ENCODE measurements at regions not wholly inside any gene's neighbourhood (a gene's known extent, or its start where the extent isn't known, plus 50 kb on each side); places are given as distances from the start of the nearest gene placed in this dataset.
"Not testable (repeated sequence)": the region's sequence is repeated elsewhere in the genome, so short reads cannot be mapped to it uniquely, and the experiment has no call there.

DNA sequence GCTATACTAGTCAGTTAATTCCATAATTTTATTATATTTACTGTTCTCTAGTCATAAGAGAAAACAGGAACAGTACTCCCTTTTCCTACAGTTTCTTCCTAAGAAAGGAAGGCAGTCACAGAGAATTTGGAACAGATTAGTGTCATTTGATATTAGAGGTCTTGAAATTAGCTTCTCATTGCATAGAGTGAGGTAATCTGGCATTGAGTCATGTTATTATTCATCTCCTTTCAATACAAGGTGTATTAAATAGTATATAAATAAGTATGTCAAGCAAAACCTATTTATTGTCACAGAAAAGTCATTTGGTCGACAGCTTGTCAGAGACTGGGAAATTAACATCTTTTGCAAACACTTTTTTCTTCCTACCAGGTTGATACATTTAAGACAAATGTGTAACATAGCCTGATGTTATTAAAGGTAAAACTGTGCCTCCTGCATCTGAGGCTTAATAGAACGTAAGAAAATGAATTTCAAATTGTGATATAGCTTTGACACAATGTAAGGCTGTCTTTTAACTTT lies 753.1 kb upstream of the FRG1 start:
- no peaks in the 10 kb centered on the region for H3K4me1 ChIP-seq (replicated peaks)
- H3K27me3 ChIP-seq (replicated peaks), result no peaks in the 10 kb centered on the region
- H3K4me3 ChIP-seq, result no peak overlapping the region
- DNase-seq (ENCODE audit: low read depth in 1 of 2, low spot score in 2 of 2), result no peak
- H3K27ac ChIP-seq, result no peak overlapping the region
- no peaks in the 10 kb centered on the region for H3K36me3 ChIP-seq
- H3K9me3 ChIP-seq (replicated peaks), result 0 out of 2 replicates have a peak, but pooled peaks cover 3% of the 10 kb centered on the region

DNA sequence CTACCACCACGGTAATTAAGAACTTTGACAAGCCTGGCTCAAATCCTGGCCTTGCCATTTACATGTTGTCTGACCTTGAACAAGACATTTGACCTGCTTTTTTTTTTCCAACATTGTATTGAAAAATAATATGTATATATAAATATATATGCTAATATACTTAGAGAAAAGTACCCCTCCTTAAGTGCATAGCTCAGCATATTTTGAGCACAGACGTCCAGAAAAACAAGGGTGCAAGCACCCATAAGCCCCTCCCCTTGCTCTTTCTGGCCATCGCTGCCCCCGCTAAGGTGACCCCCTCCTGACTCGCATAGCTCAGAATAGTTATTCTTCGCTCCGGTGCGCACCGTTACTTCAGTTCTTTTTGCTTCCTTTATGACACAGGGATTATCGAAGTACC lies 742.0 kb upstream of the FRG1 start:
- Histone ChIP-seq H3K9me3 (replicated peaks) (no peaks in the 10 kb centered on the region), H3K4me3 (no peak overlapping the region), H3K36me3 (no peaks in the 10 kb centered on the region), H3K27ac (no peak overlapping the region), H3K4me1 (replicated peaks) (no peaks in the 10 kb centered on the region), H3K27me3 (replicated peaks) (no peaks in the 10 kb centered on the region)
- no peak for DNase-seq (ENCODE audit: low read depth in 1 of 2, low spot score in 2 of 2)

DNA sequence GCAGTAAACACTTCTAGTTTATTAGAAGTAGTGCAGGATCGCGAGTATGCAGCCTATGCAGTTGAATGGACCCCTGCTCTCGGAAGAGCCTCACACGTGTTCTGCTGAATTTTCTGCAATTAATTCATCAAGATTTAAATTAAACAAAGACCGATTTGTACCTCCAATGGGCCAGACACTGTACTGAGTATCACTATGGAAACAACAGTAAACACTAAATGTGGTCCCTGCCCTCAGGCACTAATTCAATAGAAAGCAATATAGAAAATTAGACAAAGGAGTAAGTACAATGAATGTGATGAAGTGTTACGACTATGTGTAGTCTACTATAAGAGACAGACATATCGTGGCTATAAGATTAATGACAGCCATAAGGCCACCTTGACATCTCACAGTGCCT lies 740.3 kb upstream of the FRG1 start:
- no peaks in the 10 kb centered on the region for H3K4me1 ChIP-seq (replicated peaks)
- H3K27me3 ChIP-seq (replicated peaks), result no peaks in the 10 kb centered on the region
- H3K27ac ChIP-seq, result no peak overlapping the region
- no peaks in the 10 kb centered on the region for H3K36me3 ChIP-seq
- no peaks in the 10 kb centered on the region for H3K9me3 ChIP-seq (replicated peaks)
- no peak overlapping the region for H3K4me3 ChIP-seq
- no peak for DNase-seq (ENCODE audit: low read depth in 1 of 2, low spot score in 2 of 2)

- Histone ChIP-seq H3K27ac (no peak overlapping the region), H3K27me3 (replicated peaks) (no peaks in the 10 kb centered on the region), H3K36me3 (no peaks in the 10 kb centered on the region), H3K9me3 (replicated peaks) (no peaks in the 10 kb centered on the region), H3K4me3 (0 out of 2 replicates have a peak overlapping the region, but pooled peaks have one; percentile 11), H3K4me1 (replicated peaks) (no peaks in the 10 kb centered on the region)
- peak; percentile 36 to 45 for DNase-seq (ENCODE audit: low read depth in 1 of 2, low spot score in 2 of 2)
Observed at GRCh38 chr4:189202182-189202868, 738.3 kb upstream of the FRG1 start.

DNA sequence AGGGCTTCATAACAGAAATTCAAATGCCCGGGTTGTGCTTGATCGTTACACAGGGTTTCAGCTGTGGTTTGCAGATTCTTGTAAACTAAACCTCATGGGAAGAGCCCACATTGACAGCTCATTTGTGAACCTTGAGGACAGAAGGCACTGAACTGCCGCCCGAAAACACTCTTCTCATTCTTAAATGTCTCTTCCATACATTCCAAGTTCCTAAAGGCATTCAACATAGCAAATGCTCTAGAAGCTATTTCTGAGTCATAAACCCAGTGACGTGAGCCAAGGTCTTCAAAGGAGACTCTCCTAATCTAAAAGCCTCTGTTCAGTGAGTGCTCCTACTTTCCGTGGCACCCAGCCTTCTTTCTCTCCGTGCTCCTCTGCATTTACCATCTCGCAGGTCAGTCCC lies 737.8 kb upstream of the FRG1 start:
- DNase-seq (ENCODE audit: low read depth in 1 of 2, low spot score in 2 of 2), result peak in 1 of 2 experiments; percentile 20
- Histone ChIP-seq H3K36me3 (no peaks in the 10 kb centered on the region), H3K27ac (no peak overlapping the region), H3K27me3 (replicated peaks) (no peaks in the 10 kb centered on the region), H3K4me3 (no peak overlapping the region), H3K9me3 (replicated peaks) (no peaks in the 10 kb centered on the region), H3K4me1 (replicated peaks) (no peaks in the 10 kb centered on the region)

GRCh38 chr4:189204616-189205015 lies 736.1 kb upstream of the FRG1 start:
- Histone ChIP-seq H3K4me1 (replicated peaks) (no peaks in the 10 kb centered on the region), H3K4me3 (no peak overlapping the region), H3K9me3 (replicated peaks) (no peaks in the 10 kb centered on the region), H3K27me3 (replicated peaks) (no peaks in the 10 kb centered on the region), H3K36me3 (no peaks in the 10 kb centered on the region), H3K27ac (no peak overlapping the region)
- DNase-seq (ENCODE audit: low read depth in 1 of 2, low spot score in 2 of 2), result no peak

GRCh38 chr4:189206953-189207352 lies 733.7 kb upstream of the FRG1 start:
- DNase-seq (ENCODE audit: low read depth in 1 of 2, low spot score in 2 of 2), result no peak
- H3K27ac ChIP-seq, result no peak overlapping the region
- no peak overlapping the region for H3K4me3 ChIP-seq
- no peaks in the 10 kb centered on the region for H3K9me3 ChIP-seq (replicated peaks)
- no peaks in the 10 kb centered on the region for H3K36me3 ChIP-seq
- H3K27me3 ChIP-seq (replicated peaks), result no peaks in the 10 kb centered on the region
- no peaks in the 10 kb centered on the region for H3K4me1 ChIP-seq (replicated peaks)

GRCh38 chr4:189207872-189208271 lies 732.8 kb upstream of the FRG1 start:
- DNase-seq (ENCODE audit: low read depth in 1 of 2, low spot score in 2 of 2), result no peak
- Histone ChIP-seq H3K36me3 (no peaks in the 10 kb centered on the region), H3K4me1 (replicated peaks) (no peaks in the 10 kb centered on the region), H3K27me3 (replicated peaks) (no peaks in the 10 kb centered on the region), H3K4me3 (no peak overlapping the region), H3K9me3 (replicated peaks) (no peaks in the 10 kb centered on the region), H3K27ac (no peak overlapping the region)

- Histone ChIP-seq H3K4me1 (replicated peaks) (no peaks in the 10 kb centered on the region), H3K27me3 (replicated peaks) (no peaks in the 10 kb centered on the region), H3K4me3 (no peak overlapping the region), H3K27ac (no peak overlapping the region), H3K36me3 (no peaks in the 10 kb centered on the region), H3K9me3 (replicated peaks) (no peaks in the 10 kb centered on the region)
- DNase-seq (ENCODE audit: low read depth in 1 of 2, low spot score in 2 of 2), result no peak
Observed at GRCh38 chr4:189215574-189215973, 725.1 kb upstream of the FRG1 start.

DNA sequence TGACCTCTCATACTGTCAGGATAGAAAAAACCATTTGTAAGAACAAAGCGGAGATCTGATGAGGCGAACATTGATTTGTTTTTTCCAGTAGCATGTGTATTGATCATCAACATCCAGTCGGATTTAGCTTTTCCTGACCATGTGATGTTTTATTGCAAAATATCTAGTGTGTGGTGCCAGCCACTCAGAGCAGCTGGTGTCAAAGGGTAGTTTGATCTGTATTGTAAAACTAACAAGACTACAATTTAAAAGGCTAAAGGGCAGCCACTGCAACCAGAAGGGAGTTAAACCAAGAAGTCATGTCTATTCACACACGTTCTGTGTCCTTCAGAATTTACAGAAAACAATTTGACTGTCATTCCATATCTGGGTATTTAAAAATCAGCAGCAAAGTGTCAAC lies 719.0 kb upstream of the FRG1 start:
- DNase-seq (ENCODE audit: low read depth in 1 of 2, low spot score in 2 of 2), result no peak
- Histone ChIP-seq H3K4me1 (replicated peaks) (no peaks in the 10 kb centered on the region), H3K9me3 (replicated peaks) (no peaks in the 10 kb centered on the region), H3K4me3 (no peak overlapping the region), H3K27ac (no peak overlapping the region), H3K36me3 (no peaks in the 10 kb centered on the region), H3K27me3 (replicated peaks) (no peaks in the 10 kb centered on the region)

- DNase-seq (ENCODE audit: low read depth in 1 of 2, low spot score in 2 of 2), result no peak
Observed at GRCh38 chr4:189228726-189229125, 711.9 kb upstream of the FRG1 start.

DNA sequence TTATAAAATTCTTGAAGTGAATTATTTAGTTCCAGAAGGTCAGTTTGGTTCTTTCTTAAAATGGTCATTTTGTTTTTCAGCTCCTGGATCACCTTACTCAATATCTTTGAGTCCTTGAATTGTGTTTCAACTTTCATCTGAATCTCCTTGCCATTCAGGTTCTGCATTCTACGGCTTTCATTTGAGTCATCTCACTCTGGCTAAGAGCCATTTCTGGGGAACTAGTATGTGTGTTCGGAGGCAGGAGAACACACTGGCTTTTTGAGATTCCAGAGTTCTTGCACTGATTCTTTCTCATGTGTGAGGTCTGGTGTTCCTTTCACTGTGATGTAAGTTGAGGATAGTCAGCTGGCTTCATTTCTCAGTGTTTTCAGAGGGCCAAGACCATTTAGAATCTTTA lies 708.4 kb upstream of the FRG1 start:
- Histone ChIP-seq H3K36me3 (no peaks in the 10 kb centered on the region), H3K27me3 (replicated peaks) (no peaks in the 10 kb centered on the region), H3K9me3 (replicated peaks) (peaks cover 3% of the 10 kb centered on the region; the same call in 1 of the 2 replicates), H3K4me3 (no peak overlapping the region), H3K4me1 (replicated peaks) (no peaks in the 10 kb centered on the region), H3K27ac (no peak overlapping the region)
- no peak for DNase-seq (ENCODE audit: low read depth in 1 of 2, low spot score in 2 of 2)

More at GRCh38 chr4:189228726-189229125, 711.9 kb upstream of the FRG1 start:
- no peaks in the 10 kb centered on the region for H3K27me3 ChIP-seq (replicated peaks)
- no peak overlapping the region for H3K27ac ChIP-seq
- H3K4me1 ChIP-seq (replicated peaks), result no peaks in the 10 kb centered on the region
- H3K36me3 ChIP-seq, result no peaks in the 10 kb centered on the region
- peaks cover 3% of the 10 kb centered on the region; the same call in 1 of the 2 replicates for H3K9me3 ChIP-seq (replicated peaks)
- H3K4me3 ChIP-seq, result no peak overlapping the region

DNA sequence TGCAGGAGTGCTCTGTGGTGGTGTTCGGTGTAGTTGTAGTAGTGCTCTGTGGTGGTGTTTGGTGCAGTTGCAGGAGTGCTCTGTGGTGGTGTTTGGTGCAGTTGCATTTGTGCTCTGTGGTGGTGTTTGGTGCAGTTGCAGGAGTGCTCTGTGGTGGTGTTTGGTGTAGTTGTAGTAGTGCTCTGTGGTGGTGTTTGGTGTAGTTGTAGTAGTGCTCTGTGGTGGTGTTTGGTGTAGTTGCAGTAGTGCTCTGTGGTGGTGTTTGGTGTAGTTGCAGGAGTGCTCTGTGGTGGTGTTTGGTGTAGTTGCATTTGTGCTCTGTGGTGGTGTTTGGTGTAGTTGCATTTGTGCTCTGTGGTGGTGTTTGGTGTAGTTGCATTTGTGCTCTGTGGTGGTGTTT lies 706.9 kb upstream of the FRG1 start:
- H3K36me3 ChIP-seq; H3K4me1 ChIP-seq (replicated peaks); H3K9me3 ChIP-seq (replicated peaks); H3K4me3 ChIP-seq; DNase-seq (ENCODE audit: low read depth in 1 of 2, low spot score in 2 of 2); H3K27me3 ChIP-seq (replicated peaks); H3K27ac ChIP-seq: not testable (repeated sequence)

DNA sequence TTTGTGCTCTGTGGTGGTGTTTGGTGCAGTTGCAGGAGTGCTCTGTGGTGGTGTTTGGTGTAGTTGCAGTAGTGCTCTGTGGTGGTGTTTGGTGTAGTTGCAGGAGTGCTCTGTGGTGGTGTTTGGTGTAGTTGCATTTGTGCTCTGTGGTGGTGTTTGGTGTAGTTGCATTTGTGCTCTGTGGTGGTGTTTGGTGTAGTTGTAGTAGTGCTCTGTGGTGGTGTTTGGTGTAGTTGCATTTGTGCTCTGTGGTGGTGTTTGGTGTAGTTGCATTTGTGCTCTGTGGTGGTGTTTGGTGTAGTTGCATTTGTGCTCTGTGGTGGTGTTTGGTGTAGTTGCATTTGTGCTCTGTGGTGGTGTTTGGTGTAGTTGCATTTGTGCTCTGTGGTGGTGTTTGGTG lies 705.7 kb upstream of the FRG1 start:
- not testable (repeated sequence) for H3K27ac ChIP-seq; H3K9me3 ChIP-seq (replicated peaks); H3K27me3 ChIP-seq (replicated peaks); H3K4me3 ChIP-seq; H3K4me1 ChIP-seq (replicated peaks); DNase-seq (ENCODE audit: low read depth in 1 of 2, low spot score in 2 of 2); H3K36me3 ChIP-seq

DNA sequence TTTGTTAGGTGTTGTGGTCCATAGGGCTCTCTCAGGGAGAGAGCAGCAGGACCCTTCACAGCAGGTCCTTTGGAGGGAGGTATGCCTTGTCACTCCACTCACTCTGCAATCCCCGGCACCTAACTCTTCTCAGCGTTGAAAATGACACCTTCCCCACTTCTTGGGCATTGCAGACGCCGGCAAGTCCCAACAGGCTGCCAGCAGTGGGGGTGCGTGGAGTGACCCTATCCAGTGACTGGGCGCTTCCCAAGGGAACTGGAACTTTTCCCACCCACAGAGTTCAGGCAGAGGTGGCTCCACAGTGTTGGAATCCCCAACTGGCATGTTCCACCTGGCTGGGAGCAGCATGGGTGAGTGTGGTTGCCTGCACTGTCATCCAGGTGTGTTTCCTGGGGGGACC lies 705.1 kb upstream of the FRG1 start:
- H3K9me3 ChIP-seq (replicated peaks), result no peaks in the 10 kb centered on the region; the same call in 1 of the 2 replicates
- DNase-seq (ENCODE audit: low read depth in 1 of 2, low spot score in 2 of 2), result no peak
- H3K27ac ChIP-seq, result no peak overlapping the region
- no peaks in the 10 kb centered on the region for H3K4me1 ChIP-seq (replicated peaks)
- H3K27me3 ChIP-seq (replicated peaks), result no peaks in the 10 kb centered on the region
- H3K4me3 ChIP-seq, result no peak overlapping the region
- no peaks in the 10 kb centered on the region for H3K36me3 ChIP-seq

Measured in SJSA1 (cell line).